Endothelial cell of umbilical vein (primary cell): ENCODE measurements at regions not wholly inside any gene's neighbourhood (a gene's known extent, or its start where the extent isn't known, plus 50 kb on each side); places are given as distances from the start of the nearest gene placed in this dataset.

ENCODE experiments used
- BruUV-seq: library from RNA; stranded (reverse); fragments of 400-500 nt; replicated peaks from 2 replicates; lab custom pipeline; 2021; lab: Mats Ljungman, UMichigan
- CTCF ChIA-PET: fragments of 300-600, 350-600 bp; sonication (Branson Sonifier 250); formaldehyde crosslinking; loops from one replicate; lab custom pipeline; 2021; ENCODE audit warnings: antibody characterized with exemption, inconsistent platforms; lab: Charles Lee
- POLR2A ChIA-PET: fragments of 300-600, 350-600 bp; sonication (Branson Sonifier 250); formaldehyde crosslinking; loops from one replicate; lab custom pipeline; 2021; ENCODE audit warnings: antibody characterized with exemption, inconsistent platforms; lab: Charles Lee
- DNase-seq: peaks from one replicate; pipeline ENCODE4 v3.0.0-alpha.2; 2011; ENCODE audit warnings: low read depth, low spot score
- FAIRE-seq: peaks from 2 replicates; lab custom pipeline; 2011; peaks lifted over from hg19 to GRCh38; lab: Jason Lieb, UNC
- H2AFZ ChIP-seq: 2 replicates; pipeline ENCODE4 v1.6.0; 2012; ENCODE audit warnings: low read depth, low read length, control low read depth, inconsistent platforms
- H3K27ac ChIP-seq: 2 replicates; pipeline ENCODE4 v1.5.1; 2011; ENCODE audit warnings: low read depth, mild to moderate bottlenecking, control low read depth, low read length, moderate library complexity; ENCODE audit not compliant: insufficient read depth
- H3K27me3 ChIP-seq, 2 experiments: 2 replicates each; pipeline versions ENCODE4 v1.6.0 to v1.6.1; 2011; ENCODE audit warnings: low read length in 2 of 2, mixed read lengths in 1 of 2; ENCODE audit not compliant: control insufficient read depth in 2 of 2, insufficient read depth in 2 of 2
- H3K36me3 ChIP-seq, 2 experiments: 2 replicates in 1 of 2; 3 replicates in 1 of 2; pipeline ENCODE4 v1.5.1; 2011; ENCODE audit warnings: low read length in 2 of 2, mild to moderate bottlenecking in 1 of 2, moderate library complexity in 1 of 2; ENCODE audit not compliant: control insufficient read depth in 2 of 2, insufficient read depth in 2 of 2; ENCODE audit errors: extremely low read depth in 1 of 2
- H3K4me1 ChIP-seq: 3 replicates; pipeline ENCODE4 v1.5.1; 2011; ENCODE audit warnings: mild to moderate bottlenecking, low read length; ENCODE audit not compliant: control insufficient read depth, insufficient read depth; ENCODE audit errors: extremely low read depth
- H3K4me2 ChIP-seq: 2 replicates; pipeline ENCODE4 v1.6.1; 2011; ENCODE audit warnings: low read length, control low read depth, mixed read lengths; ENCODE audit not compliant: insufficient read depth
- H3K4me3 ChIP-seq, 3 experiments: fragments of 200-600 bp in 1 of 3; sonication (generic), shearing (Covaris generic) in 1 of 3; replicated peaks in 1 of 3; 2 replicates each; pipeline ENCODE4 v1.5.1; 2011 to 2016; ENCODE audit warnings: control low read depth in 3 of 3, low read length in 3 of 3, mild to moderate bottlenecking in 2 of 3, inconsistent platforms in 1 of 3, low read depth in 1 of 3, moderate library complexity in 1 of 3; ENCODE audit not compliant: insufficient read depth in 1 of 3
- H3K79me2 ChIP-seq: 2 replicates; pipeline ENCODE4 v1.6.0; 2012; ENCODE audit warnings: low read length, inconsistent platforms; ENCODE audit not compliant: control insufficient read depth, insufficient read depth
- H3K9ac ChIP-seq: replicated peaks from 2 replicates; pipeline ENCODE3; 2011; ENCODE audit warnings: low read length, control low read depth; ENCODE audit not compliant: insufficient read depth; ENCODE audit errors: extremely low read depth
- H3K9me1 ChIP-seq: replicated peaks from 3 replicates; pipeline ENCODE4 v1.6.0; 2011; ENCODE audit warnings: mild to moderate bottlenecking, low read length; ENCODE audit not compliant: control insufficient read depth, insufficient read depth; ENCODE audit errors: extremely low read depth
- H3K9me3 ChIP-seq: replicated peaks from 2 replicates; pipeline ENCODE4 v1.5.1; 2012; ENCODE audit warnings: low read length, inconsistent platforms; ENCODE audit not compliant: control insufficient read depth, insufficient read depth
- H4K20me1 ChIP-seq: replicated peaks from 2 replicates; pipeline ENCODE3; 2011; ENCODE audit warnings: mild to moderate bottlenecking, low read length; ENCODE audit not compliant: control insufficient read depth, insufficient read depth; ENCODE audit errors: extremely low read depth
- CTCF ChIP-seq, 2 donors: IDR thresholded peaks; 1 replicate in 1 of 2; 2 replicates in 1 of 2; pipeline ENCODE4 v1.5.1; 2011; ENCODE audit warnings: low read length in 2 of 2, mild to moderate bottlenecking in 2 of 2, moderate library complexity in 2 of 2, control low read depth in 1 of 2, inconsistent platforms in 1 of 2, low read depth in 1 of 2; ENCODE audit not compliant: insufficient read depth in 1 of 2; ENCODE audit errors: extremely low read depth in 1 of 2
- EZH2 ChIP-seq: IDR thresholded peaks from 2 replicates; pipeline ENCODE4 v1.6.1; 2012; ENCODE audit warnings: borderline replicate concordance, low read depth, mild to moderate bottlenecking, moderate library complexity, low read length, inconsistent platforms; ENCODE audit not compliant: severe bottlenecking
- FOS ChIP-seq: IDR thresholded peaks from 2 replicates; pipeline ENCODE4 v1.6.1; 2011; ENCODE audit warnings: mild to moderate bottlenecking, low read length, moderate library complexity, borderline replicate concordance; ENCODE audit not compliant: insufficient read depth
- GATA2 ChIP-seq: IDR thresholded peaks from 2 replicates; pipeline ENCODE4 v1.7.0; 2011; ENCODE audit warnings: low read depth, mild to moderate bottlenecking, moderate library complexity, mixed read lengths, low read length; ENCODE audit not compliant: insufficient read length, insufficient read depth
- JUN ChIP-seq: IDR thresholded peaks from 2 replicates; pipeline ENCODE4 v1.6.1; 2011; ENCODE audit warnings: borderline replicate concordance, low read depth; ENCODE audit not compliant: insufficient read length, insufficient read depth
- MAX ChIP-seq: IDR thresholded peaks from 2 replicates; pipeline ENCODE4 v1.6.1; 2011; ENCODE audit not compliant: insufficient read depth, insufficient read length
- MYC ChIP-seq: IDR thresholded peaks from one replicate; pipeline ENCODE4 v1.6.1; 2011; ENCODE audit warnings: mild to moderate bottlenecking, low read depth, low read length
- POLR2A ChIP-seq: IDR thresholded peaks from 2 replicates; pipeline ENCODE4 v1.6.1; 2012; ENCODE audit warnings: low read depth, mild to moderate bottlenecking, control low read depth, low read length
- POLR2AphosphoS5 ChIP-seq: IDR thresholded peaks from 2 replicates; pipeline ENCODE4 v1.6.1; 2012; ENCODE audit warnings: low read depth, mild to moderate bottlenecking, control low read depth, low read length, moderate library complexity; ENCODE audit not compliant: insufficient read depth
- dilution Hi-C: fragments of 300-500 bp; cut with MboI; formaldehyde crosslinking; loops from one replicate; pipeline ENCODE4 v1.15.0; 2019; ENCODE audit warnings: low sequenced_read_pairs; ENCODE audit not compliant: extremely low pct_ligation_motif_present
- intact Hi-C: fragments of 100-400 bp; cut with micrococcal nuclease; formaldehyde crosslinking; loops from one replicate; pipeline ENCODE4 v1.10.0; 2022

DNA sequence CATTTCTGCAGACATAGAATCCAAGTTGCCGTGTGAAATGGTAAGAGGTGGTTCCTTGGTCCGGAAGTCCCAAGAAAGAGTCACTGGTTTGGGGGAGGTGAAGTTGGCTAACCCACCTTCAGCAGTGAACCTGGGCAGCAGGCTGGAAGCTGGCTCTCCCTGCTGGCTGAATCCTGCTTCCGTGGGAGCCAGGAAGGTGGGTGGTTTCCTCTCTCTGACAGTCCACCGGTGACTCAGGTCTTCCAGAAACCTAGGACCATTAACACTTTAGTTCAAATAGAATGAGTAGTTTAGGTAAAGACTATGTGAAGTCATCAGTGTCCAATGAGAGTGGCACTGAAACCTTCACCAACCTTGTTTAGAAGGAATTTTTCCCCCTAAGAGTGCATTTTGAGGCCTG lies 87.4 kb upstream of the CACNA2D3 start:
- Histone ChIP-seq H4K20me1 (no peaks in the 10 kb centered on the region), H3K4me3 (no peak overlapping the region), H3K9ac (no peak overlapping the region), H3K9me3 (peaks cover 3% of the 10 kb centered on the region), H3K27me3 (no peaks in the 10 kb centered on the region), H2AFZ (no peak overlapping the region), H3K36me3 (no peaks in the 10 kb centered on the region), H3K79me2 (no peaks in the 10 kb centered on the region), H3K4me1 (no peaks in the 10 kb centered on the region), H3K27ac (no peak overlapping the region), H3K9me1 (no peaks in the 10 kb centered on the region), H3K4me2 (no peak overlapping the region)
- ChIA-PET CTCF (no interaction called here), POLR2A (no interaction called here)
- BruUV-seq, result no TSS peak
- TF ChIP-seq CTCF (IDR thresholded peaks at IDR 0.05; ENCODE audit: extremely low read depth in 1 of 2, insufficient read depth in 1 of 2, low read depth in 1 of 2, low read length in 2 of 2) (no peak), JUN (no peak), MAX (no peak), FOS (no peak), GATA2 (no peak), POLR2AphosphoS5 (no peak), EZH2 (no peak), POLR2A (no peak), MYC (no peak)
- DNase-seq (no peak), FAIRE-seq (no peak)
- intact Hi-C loops, result no loop called here
- dilution Hi-C loops, result no loop called here
